Dedifferentiated amniotic fluid mesenchymal stem cell (primary cell): ENCODE measurements at regions not wholly inside any gene's neighbourhood (a gene's known extent, or its start where the extent isn't known, plus 50 kb on each side); places are given as distances from the start of the nearest gene placed in this dataset.

ENCODE experiments used
- DNase-seq: peaks from one replicate; pipeline ENCODE4 v3.0.0-alpha.2; 2016; ENCODE audit errors: extremely low spot score

DNA sequence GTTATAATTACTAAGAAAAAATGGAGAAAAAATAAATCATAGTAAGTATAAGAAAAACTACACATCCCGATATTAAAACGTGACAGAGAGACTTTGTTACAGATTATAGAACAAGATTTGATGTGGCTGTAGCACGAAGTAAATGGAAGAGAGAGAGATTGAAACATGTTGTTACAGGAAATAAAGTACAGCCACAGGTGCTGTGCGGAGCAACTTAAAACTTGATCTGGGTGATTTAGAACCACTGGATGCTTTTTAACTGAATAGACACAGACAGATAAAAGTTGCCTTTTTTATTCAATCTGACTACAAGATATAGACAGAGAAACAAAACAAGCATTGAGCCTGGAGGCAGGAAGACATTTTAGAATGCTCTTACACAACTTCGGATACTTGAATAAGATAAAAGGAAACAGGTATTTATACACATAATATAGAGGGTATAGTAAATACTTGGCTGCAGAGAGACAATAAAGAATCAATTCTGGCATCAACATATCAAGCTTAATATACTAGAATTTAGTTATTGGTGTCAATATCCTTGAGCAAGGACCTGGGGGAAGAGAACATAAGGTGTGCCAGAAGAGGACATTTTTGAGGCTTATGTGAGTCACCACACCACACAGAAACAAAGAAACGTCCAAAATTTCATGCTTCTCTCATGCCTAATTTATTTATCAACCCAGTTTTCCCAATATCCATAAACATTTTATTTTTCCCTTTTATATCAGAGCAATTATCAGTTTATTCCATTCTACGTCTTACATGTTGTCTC, 548.5 kb downstream of the SLITRK1 start:
- DNase-seq, result no peak

DNA sequence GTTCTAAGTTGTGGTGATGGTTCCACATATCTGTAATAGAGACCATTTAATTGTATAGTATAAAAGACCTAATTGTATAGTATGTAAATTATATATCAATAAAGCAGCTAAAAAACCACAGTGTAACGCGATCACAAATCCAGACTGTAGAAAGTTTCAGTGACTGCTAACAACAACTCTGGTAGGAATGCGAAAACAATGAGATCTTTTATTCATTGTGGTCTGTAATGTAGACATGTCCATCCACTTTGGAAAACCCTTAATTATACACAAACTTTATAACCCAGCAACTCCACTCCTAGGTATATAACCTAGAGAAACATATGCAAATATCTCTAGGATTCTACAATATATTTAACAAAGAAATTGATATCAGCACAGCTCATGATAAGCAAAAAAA, 549.5 kb downstream of the SLITRK1 start:
- DNase-seq, result no peak

DNA sequence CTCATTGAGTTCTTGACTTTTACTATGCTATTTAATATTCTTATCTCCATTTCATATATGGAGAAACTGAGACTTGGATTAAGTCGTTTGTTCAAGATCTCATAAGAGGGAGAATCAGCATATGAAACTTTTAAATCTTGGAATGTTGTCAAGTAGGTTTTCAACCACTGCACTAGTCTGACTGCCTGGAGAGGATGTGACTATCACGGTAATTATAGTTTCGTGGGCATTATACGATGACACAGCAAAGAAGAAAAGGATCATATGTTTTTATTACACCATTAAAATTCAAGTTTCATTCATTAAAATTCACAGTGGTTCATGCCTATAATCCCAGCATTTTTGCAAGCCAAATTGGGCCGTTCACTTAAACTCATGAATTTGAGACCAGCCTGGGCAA, 555.2 kb downstream of the SLITRK1 start:
- DNase-seq, result no peak

DNA sequence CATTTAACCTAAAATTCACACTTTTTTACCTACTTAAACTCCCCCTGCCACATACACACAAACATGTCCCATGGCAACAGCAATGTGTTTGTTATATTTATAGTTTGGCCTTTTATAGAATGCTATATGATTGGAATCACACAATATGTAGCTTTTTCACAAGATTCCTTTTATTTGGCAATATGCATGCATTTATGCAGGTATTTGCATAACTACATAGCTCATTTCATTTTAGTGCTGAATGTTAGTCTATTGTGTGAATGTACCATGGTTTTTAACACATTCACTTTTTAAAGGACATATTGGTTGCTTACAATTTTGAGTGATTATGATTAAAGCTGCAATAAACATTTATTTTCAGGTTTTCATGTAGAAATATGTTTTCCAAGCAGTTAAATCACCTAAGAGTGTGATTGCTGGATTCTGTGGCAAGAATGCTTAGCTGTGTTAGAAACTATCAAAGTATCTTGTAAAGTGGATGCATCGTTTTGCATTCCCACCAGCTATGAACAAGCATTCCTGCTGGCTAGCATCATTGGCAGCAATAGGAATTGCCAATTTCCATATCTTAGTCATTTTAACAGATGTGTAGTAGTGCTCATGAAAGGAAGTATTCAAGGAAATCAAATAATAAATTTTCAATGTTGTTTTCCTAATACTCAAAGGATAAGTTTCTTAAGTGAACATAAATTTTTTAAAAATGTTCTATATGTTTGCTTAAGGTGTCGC, 557.0 kb downstream of the SLITRK1 start:
- peak; percentile 69 for DNase-seq

DNA sequence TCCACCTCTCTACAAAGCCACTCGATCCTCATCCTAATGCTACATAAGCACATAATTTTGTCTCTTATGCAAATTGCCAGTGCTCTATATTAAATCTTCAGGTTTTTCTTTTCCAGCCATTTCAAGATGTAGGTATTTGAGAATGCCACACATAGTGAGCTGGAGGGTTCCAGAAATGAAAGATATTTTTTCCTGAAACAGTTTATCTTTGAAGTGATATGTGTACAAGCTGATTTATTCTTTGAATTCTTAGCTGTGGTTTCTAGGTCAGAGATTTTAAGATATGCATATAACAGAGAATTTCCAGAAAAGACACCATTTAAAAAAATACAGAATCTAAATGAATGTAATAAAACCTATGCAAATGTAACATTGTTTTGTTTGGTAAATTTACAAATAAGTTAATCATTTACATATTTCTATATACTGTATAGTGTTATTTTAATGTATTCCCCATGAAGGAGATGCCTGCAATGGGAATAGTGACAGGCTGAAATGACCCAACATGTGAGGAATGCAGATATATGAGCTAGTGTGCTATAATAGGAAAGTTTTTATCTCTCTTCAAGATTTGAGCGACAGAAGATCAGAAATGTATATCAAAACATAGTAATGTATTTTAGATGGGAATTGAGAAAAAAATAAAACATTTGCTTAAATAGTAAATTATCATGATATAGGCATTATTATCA, 570.2 kb downstream of the SLITRK1 start:
- no peak for DNase-seq

DNA sequence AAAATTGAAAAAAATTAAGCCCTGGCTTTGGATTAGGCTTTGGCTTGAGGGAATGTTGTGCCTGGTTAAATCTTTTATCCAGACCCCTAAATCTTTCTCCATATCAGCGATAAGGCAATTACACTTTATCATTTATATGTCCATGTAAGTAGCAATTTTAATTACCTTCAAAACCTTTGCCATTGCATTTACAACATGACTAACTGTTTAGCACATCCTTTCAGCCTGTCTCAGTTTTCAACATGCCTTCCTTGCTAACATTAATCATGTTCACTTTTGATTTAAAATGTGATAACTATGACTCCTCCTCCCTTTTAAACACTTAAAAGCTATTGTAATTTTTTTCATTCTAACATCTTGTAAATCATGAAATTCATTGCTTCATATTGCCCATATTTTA, 583.7 kb downstream of the SLITRK1 start:
- no peak for DNase-seq

DNA sequence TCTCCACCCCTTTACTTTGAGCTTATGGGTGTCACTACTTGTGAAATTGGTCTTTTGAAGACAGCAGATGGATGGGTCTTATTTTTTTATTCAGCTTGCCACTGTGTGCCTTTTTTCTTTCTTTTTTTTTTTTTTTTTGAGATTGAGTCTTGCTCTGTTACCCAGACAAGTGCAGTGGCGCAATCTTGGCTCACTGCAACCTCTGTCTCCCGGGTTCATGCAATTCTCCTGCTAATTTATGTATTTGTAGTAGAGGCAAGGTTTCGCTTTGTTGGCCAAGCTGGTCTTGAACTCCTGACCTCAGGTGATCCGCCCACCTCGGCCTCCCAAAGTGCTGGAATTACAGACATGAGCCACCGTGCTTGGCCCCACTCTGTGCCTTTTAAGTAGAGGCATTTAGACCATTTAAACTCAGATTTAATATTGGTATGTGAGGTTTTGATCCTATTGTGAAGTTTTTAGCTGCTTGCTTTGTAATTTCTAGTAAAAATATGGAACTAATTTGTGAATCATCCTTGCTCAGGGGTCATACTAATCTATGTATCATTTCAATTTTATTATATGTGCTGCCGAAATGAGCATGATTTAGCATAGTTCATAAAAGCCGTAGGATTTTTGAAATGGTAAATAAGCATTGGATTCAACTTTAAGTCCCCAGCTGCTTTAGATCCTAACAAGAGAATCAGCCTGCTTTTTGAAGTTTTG, 584.5 kb downstream of the SLITRK1 start:
- no peak for DNase-seq

DNA sequence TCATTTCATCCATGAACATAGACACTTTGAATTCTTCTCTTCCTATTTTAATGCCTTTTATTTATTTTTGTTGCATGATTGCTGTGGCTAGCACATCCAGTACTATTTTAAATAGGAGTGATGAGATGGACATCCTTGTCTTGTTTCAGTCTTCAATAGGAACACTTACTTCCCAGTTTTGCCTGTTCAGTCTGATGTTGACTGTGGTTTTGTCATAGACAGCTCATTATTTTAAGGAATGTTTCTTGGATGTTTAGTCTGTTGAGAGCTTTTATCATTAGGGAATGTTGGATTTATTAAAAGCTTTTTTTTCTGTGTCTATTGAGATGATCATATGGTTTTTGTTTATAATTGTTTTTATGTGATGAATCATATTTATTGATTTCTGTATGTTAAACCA, 586.6 kb downstream of the SLITRK1 start:
- DNase-seq, result no peak

DNA sequence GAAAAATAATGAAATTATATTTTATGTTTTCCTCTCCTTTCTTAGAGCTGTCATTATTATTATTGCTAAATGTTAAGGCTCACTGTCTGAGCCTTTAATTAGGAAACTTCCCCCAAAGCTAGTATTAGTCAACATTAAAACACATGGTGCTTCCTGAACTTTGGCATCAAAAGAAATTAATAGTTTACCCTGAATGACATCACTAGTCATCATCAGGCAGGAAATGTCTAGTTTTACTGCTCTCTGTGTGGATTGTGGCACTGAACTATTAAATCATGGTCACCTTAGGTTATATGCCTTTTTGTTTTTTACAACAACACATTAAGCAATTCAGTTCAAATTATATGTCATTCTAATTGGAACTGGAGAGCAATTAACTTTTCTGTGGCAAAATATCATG, 595.5 kb downstream of the SLITRK1 start:
- no peak for DNase-seq

DNA sequence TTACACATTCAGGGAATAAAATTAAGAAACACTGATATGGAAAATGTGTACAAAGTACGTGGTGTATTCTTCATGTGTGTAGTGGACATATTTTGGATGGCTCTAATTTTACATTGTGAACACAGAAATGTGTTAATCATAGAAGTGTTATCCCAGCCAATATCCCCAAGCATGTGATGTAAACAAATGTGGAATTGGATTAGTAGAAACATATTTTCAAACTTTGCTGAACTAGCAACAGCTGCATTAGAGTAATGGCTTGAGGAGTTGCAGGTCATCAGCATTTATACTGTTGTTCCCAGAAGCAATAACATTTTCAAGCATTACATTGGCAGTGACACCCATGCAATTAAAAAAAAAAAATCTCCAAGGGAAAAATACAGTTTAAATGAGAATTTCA, 600.6 kb downstream of the SLITRK1 start:
- DNase-seq, result no peak

DNA sequence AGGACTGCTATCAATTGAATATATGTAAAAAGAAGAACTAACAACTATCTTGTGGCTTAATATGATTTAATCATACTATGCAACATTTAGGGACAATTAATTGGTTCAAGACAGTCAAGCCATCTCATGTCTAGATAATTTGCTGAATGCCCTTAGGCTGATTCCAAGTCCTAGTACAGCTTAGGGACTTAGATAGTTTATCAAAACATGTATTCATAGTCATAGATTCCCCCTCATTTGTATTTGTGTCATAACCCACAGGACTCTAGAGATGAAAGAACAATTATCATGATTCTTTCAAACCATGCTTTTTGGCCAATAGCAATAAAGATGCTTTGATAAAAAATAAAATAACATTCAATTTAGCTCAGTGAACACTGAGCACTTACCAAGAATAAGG, 607.6 kb downstream of the SLITRK1 start:
- DNase-seq, result no peak

DNA sequence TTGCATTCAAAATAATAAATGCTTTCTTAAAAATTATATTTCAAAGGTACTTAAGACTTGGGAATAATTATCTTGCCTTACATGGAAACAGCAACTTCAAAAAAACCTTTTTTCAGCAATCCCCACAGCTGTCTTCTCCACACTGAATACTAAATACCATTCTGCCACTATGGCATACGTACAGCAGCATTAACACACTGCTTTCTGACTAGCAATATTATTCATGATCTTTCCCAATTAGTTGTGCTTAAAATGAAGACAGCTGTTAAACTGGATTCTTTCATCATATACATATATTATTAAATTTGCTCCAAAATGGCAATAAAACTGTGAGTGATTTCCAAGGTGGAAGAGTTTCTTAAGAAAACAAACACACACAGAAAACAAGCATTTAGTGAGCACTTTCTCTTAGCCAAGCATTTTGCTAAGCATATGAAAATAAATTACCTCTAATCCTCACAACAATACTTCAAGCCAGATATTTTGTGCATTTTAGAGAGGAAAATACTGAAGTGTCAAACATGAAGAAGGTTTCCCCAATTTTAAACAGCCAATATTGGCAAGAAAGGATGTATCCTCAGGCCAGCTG, 609.5 kb downstream of the SLITRK1 start:
- DNase-seq, result no peak

DNA sequence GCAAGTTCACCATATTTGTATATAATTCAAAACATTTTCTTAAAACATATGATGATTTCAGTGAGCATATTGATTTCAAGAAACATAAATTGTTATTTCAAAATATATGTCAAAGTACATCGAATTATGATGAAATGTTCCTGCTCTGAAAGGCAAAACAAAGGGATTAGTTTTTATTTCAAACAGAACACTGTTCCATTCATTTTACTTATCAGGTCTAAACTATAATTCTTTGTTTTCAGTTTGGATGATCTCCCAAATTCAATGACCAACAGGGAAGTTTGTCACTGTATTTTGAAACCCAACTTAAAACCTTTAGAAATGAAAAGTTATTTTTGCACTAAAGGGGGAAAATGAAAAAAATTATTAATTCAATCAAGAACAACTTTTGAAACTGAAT, 610.2 kb downstream of the SLITRK1 start:
- no peak for DNase-seq

DNA sequence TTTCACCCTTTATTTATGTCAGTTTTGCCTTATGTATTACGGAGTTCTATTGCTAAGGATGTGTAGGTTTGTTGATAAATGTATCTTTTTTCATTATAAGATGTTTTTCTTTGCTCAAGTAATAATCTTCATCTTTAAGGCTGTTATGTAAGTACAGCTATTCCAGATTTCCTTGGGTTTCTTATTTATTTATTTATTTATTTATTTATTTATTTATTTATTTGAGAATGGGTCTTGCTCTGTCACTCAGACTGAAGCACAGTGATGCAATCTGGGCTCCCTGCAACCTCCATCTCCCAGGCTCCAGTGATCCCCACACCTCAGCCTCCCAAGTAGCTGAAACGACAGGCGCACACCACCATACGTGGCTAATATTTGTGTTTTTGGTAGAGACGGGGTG, 617.0 kb downstream of the SLITRK1 start:
- DNase-seq, result no peak

DNA sequence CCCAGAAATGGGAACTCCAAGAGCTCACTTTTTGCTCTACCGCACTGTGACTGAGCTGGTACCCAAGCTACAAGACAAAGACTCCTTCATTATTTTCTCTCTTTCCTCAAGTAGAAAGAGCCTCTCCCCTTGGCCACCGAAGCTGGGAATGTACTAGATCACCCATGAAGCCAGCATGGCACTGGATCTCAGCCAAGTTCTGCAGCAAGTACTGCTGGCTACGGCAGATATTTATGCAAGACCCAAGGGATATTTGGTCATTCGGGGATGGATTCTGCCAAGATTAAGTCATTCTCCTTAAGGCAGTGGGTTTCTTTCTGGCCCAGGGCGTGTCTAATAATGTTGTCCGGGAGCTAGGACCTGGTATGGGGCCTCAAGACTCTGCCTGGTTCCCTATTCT, 633.5 kb downstream of the SLITRK1 start:
- no peak for DNase-seq

DNA sequence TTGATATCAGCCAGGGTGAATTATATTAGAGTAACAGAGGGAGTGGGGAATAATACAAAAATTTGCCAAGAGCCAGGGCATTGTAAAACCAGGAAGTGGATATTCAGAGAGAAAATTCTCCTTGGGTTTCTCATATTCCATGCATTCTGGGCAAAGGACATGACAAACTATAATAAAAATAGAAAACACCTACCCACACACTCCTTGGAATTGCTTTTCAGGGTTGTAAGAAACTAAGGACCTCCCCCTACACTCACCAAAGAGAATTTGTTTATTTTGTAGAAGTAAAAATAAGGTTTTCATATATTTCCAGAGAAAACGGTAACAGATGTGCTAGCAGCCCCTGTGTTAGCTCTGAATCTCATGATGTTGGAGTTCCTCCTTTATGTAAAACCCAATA, 649.6 kb downstream of the SLITRK1 start:
- DNase-seq, result peak; percentile 21

DNA sequence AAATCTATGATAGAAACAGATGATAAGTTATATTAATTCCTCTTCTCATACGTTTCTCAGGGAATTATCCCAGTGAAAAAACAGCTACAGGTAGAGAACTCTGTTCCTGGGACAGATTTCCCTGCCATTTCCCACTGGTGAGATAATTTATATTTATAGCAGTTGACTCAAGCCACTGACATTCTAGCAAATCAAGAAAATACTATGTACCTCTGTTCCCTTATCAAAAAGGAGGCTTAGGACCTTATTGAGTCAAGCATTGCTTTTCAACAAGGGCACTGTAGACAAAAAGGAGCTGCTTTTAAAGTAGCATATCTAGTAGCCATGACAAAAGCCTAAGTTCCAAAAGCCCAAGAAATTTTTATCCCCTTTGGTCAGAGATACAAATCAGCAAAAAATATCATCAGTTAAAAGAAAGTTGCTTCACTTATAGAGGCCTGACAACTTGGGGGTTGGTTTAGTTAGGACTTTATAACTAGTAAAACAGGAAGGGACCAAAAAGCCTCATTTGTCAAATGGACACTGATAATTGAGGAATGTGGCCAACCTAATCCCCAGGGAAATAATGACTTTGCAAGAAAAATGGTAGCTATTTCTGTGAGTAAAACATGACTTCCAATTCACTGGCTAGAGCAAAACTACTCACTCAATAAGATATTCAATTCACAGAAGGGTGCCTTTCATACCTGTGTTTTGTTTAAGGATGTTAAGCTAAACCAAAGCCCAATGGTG, 652.5 kb downstream of the SLITRK1 start:
- DNase-seq, result no peak

DNA sequence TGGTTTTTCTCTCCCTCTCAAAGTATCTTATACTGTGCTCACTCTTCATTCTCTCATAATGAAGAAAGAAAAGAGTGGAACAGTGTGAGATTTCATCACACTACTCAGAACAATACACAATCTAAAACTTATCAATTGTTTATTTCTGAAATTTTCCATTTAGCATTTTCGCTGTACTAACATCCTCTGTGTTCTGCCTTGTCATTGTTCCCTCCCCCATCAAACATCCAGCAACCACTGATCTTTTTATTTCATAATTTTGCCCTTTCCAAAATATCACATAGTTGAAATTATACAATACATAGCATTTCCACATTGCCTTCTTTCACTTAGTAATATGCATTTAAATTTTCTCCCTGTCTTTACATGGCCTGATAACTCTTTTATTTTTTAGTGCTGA, 658.7 kb downstream of the SLITRK1 start:
- DNase-seq, result no peak

DNA sequence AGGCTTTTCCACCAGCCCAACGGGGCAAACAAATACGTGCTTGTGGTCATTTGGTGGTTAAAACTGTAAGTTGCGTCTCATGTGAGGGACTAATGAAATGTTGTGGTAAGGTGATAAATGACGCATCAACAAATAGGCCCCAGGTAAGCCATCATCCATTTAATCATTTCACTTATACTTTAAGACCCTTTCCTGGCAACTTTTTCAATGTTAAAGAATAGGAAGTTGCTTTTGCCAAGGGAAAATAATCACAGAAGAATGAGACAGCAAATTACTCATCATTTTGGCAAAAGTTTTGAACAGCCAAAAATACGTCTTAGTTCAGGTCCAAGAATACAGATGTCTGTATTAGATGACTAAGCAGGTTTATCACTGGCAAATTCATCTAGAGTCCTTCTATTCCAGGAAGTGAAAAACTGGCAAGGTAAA, 660.4 kb downstream of the SLITRK1 start:
- peak; percentile 62 for DNase-seq

DNA sequence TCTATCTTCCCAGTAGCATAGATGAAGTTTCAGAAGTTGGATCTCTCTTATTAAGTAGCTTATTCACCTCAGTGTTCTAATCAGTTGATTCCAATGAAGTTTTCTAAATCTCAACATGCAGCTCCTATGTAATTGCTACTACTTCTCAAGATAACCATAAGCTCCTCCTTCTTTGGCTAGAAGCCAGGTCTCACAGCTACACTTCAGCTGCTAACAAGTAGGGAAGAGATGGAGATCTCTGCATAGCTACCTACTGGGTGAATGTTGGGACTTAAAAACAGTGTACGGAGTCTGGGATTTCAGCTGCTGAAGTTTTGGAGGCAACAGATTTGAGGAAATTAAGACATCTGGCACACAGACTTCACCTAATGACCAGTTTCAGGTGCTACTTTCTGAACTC, 661.0 kb downstream of the SLITRK1 start:
- no peak for DNase-seq

DNA sequence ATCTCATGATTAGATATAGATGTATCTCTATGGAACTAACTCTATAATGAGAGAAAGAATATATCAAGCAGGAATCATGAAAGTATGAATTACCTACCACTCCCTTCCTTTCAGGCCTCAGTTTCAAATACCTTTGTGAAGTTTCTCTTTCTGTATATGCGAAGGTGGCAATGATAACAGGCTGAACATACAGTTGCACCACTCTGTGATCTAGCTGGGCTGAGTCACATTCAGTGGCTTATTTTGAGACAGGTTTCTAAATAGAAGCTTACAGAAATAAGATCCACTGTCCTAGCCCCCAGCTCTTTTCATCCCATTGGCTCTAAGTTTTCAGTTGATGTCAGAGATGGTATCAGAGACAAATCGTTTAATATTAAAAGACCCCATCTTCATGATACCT, 662.0 kb downstream of the SLITRK1 start:
- DNase-seq, result no peak
